ENCODE measurements at regions not wholly inside any gene's neighbourhood (a gene's known extent, or its start where the extent isn't known, plus 50 kb on each side); places are given as distances from the start of the nearest gene placed in this dataset.

DNA sequence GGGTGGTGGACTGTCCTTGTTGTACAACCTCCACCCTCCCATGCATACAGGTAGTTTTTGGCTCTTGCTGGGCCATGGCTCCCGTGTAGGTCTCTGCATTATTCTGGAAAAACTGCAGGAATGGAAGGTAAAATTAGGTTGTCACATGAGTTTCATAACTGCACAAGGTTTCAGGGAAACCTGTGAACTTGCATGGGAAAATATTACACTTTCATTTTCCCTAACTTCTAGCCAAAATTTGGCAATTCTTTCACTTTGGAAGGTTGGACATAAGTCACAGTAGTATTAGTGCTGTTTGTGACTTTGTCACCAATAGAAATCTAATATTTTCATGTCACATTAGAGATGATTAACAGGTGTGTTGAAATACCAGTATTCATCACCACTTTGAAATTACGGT lies 118.1 kb upstream of the MGAT5 start:
- TF ChIP-seq, protein P1, sequence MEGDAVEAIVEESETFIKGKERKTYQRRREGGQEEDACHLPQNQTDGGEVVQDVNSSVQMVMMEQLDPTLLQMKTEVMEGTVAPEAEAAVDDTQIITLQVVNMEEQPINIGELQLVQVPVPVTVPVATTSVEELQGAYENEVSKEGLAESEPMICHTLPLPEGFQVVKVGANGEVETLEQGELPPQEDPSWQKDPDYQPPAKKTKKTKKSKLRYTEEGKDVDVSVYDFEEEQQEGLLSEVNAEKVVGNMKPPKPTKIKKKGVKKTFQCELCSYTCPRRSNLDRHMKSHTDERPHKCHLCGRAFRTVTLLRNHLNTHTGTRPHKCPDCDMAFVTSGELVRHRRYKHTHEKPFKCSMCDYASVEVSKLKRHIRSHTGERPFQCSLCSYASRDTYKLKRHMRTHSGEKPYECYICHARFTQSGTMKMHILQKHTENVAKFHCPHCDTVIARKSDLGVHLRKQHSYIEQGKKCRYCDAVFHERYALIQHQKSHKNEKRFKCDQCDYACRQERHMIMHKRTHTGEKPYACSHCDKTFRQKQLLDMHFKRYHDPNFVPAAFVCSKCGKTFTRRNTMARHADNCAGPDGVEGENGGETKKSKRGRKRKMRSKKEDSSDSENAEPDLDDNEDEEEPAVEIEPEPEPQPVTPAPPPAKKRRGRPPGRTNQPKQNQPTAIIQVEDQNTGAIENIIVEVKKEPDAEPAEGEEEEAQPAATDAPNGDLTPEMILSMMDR (IDR thresholded peaks at IDR 0.05) = no peak
- TF ChIP-seq EZH2 (IDR thresholded peaks at IDR 0.05; ENCODE audit: borderline replicate concordance, insufficient read depth, low read depth, low read length, poor library complexity, severe bottlenecking) = no peak
